Stimulated activated CD4-positive, alpha-beta T cell treated with anti-CD3 and anti-CD28 coated beads, Interleukin-1b, Interleukin-23, amount 100 ng/mL, for 1 hour (primary cell): ENCODE measurements at regions not wholly inside any gene's neighbourhood (a gene's known extent, or its start where the extent isn't known, plus 50 kb on each side); places are given as distances from the start of the nearest gene placed in this dataset.
"Not testable (repeated sequence)": the region's sequence is repeated elsewhere in the genome, so short reads cannot be mapped to it uniquely, and the experiment has no call there.

Experiments used
- DNase-seq, 2 donors: peaks; one replicate each; pipeline ENCODE4 v3.0.0-alpha.2; 2020; ENCODE audit warnings: low read depth in 2 of 2

- no peak for DNase-seq
Observed at GRCh38 chr13:44302940-44303575, 70.6 kb upstream of the SERP2 start.

- DNase-seq: no peak
Observed at GRCh38 chr13:44303681-44304432, 69.8 kb upstream of the SERP2 start.

- DNase-seq: no peak
Observed at GRCh38 chr13:44304433-44304725, 69.2 kb upstream of the SERP2 start.

GRCh38 chr13:44305286-44305685 is 68.3 kb upstream of the SERP2 start:
- no peak for DNase-seq

- no peak for DNase-seq
Observed at GRCh38 chr13:44305917-44306370, 67.7 kb upstream of the SERP2 start.

- no peak for DNase-seq
Observed at GRCh38 chr13:44306371-44307192, 67.0 kb upstream of the SERP2 start.

GRCh38 chr13:44307255-44307654 is 66.4 kb upstream of the SERP2 start:
- no peak for DNase-seq

- DNase-seq: no peak
Observed at GRCh38 chr13:44307844-44308243, 65.8 kb upstream of the SERP2 start.

- DNase-seq: no peak
Observed at GRCh38 chr13:44308352-44308751, 65.3 kb upstream of the SERP2 start.

GRCh38 chr13:44309794-44310757 is 63.5 kb upstream of the SERP2 start:
- DNase-seq: no peak

- DNase-seq: no peak
Observed at GRCh38 chr13:44311011-44311780, 62.4 kb upstream of the SERP2 start.

- DNase-seq: no peak
Observed at GRCh38 chr13:44312131-44312530, 61.5 kb upstream of the SERP2 start.

- DNase-seq: no peak
Observed at GRCh38 chr13:44312834-44313551, 60.6 kb upstream of the SERP2 start.

GRCh38 chr13:44313674-44314073 is 60.0 kb upstream of the SERP2 start:
- DNase-seq: no peak

- not testable (repeated sequence) for DNase-seq
Observed at GRCh38 chr13:44314160-44314559, 59.5 kb upstream of the SERP2 start.

- DNase-seq: no peak
Observed at GRCh38 chr13:44317752-44318151, 55.9 kb upstream of the SERP2 start.

GRCh38 chr13:44318161-44318560 is 55.5 kb upstream of the SERP2 start:
- no peak for DNase-seq

GRCh38 chr13:44320611-44321010 is 53.0 kb upstream of the SERP2 start:
- DNase-seq: no peak

GRCh38 chr13:44321961-44322360 is 51.7 kb upstream of the SERP2 start:
- no peak for DNase-seq

GRCh38 chr13:44322928-44323327 is 50.7 kb upstream of the SERP2 start:
- no peak for DNase-seq
